ENCODE measurements at regions not wholly inside any gene's neighbourhood (a gene's known extent, or its start where the extent isn't known, plus 50 kb on each side); places are given as distances from the start of the nearest gene placed in this dataset.

- Histone ChIP-seq H3K27me3 (ENCODE audit: low read length) (no peaks in the 10 kb centered on the region), H3K36me3 (ENCODE audit: low read length) (no peaks in the 10 kb centered on the region), H2AFZ (ENCODE audit: low read depth, low read length, severe bottlenecking) (no peak overlapping the region), H3F3A (ENCODE audit: insufficient read depth) (0 out of 2 replicates have a peak, but pooled peaks cover 3% of the 10 kb centered on the region), H3K9me3 (ENCODE audit: insufficient read depth, low read length) (no peaks in the 10 kb centered on the region), H3K4me2 (ENCODE audit: low read depth, low read length, poor library complexity, severe bottlenecking) (no peak overlapping the region), H3K79me2 (ENCODE audit: insufficient read depth, low read length) (no peaks in the 10 kb centered on the region), H4K20me1 (ENCODE audit: low read depth, low read length) (no peaks in the 10 kb centered on the region), H3K27ac (ENCODE audit: low read depth, low read length) (no peak overlapping the region), H3K4me3 (ENCODE audit: insufficient read depth, low read length, poor library complexity, severe bottlenecking) (no peak overlapping the region), H3K9ac (ENCODE audit: low read length) (no peak overlapping the region), H3K9me2 (replicated peaks; ENCODE audit: insufficient read depth, low read length) (no peaks in the 10 kb centered on the region)
- TF ChIP-seq EZH2phosphoT487 (conservative IDR thresholded peaks at IDR 0.05; ENCODE audit: low read length) (no peak), CTCF (IDR thresholded peaks at IDR 0.05; ENCODE audit: insufficient read depth, low read length, poor library complexity, severe bottlenecking) (no peak)
Measured at GRCh38 chr6:154887051-154887450, 108.1 kb upstream of the TIAM2 start.

- Histone ChIP-seq H3K9ac (ENCODE audit: low read length) (no peak overlapping the region), H3K79me2 (ENCODE audit: insufficient read depth, low read length) (no peaks in the 10 kb centered on the region), H3K36me3 (ENCODE audit: low read length) (no peaks in the 10 kb centered on the region), H3K9me3 (ENCODE audit: insufficient read depth, low read length) (no peaks in the 10 kb centered on the region), H3F3A (ENCODE audit: insufficient read depth) (peaks cover 5% of the 10 kb centered on the region; the same call in 1 of the 2 replicates), H3K9me2 (replicated peaks; ENCODE audit: insufficient read depth, low read length) (no peaks in the 10 kb centered on the region), H4K20me1 (ENCODE audit: low read depth, low read length) (no peaks in the 10 kb centered on the region), H3K27me3 (ENCODE audit: low read length) (no peaks in the 10 kb centered on the region), H2AFZ (ENCODE audit: low read depth, low read length, severe bottlenecking) (no peak overlapping the region), H3K4me2 (ENCODE audit: low read depth, low read length, poor library complexity, severe bottlenecking) (no peak overlapping the region), H3K4me3 (ENCODE audit: insufficient read depth, low read length, poor library complexity, severe bottlenecking) (no peak overlapping the region), H3K27ac (ENCODE audit: low read depth, low read length) (no peak overlapping the region)
- TF ChIP-seq EZH2phosphoT487 (conservative IDR thresholded peaks at IDR 0.05; ENCODE audit: low read length) (no peak), CTCF (IDR thresholded peaks at IDR 0.05; ENCODE audit: insufficient read depth, low read length, poor library complexity, severe bottlenecking) (no peak)
Measured at GRCh38 chr6:154888421-154889295, 106.5 kb upstream of the TIAM2 start.

- Histone ChIP-seq H3K9ac (ENCODE audit: low read length) (no peak overlapping the region), H3K27ac (ENCODE audit: low read depth, low read length) (no peak overlapping the region), H3K79me2 (ENCODE audit: insufficient read depth, low read length) (no peaks in the 10 kb centered on the region), H3K9me3 (ENCODE audit: insufficient read depth, low read length) (no peaks in the 10 kb centered on the region), H3K36me3 (ENCODE audit: low read length) (no peaks in the 10 kb centered on the region), H2AFZ (ENCODE audit: low read depth, low read length, severe bottlenecking) (no peak overlapping the region), H3K4me2 (ENCODE audit: low read depth, low read length, poor library complexity, severe bottlenecking) (no peak overlapping the region), H3K9me2 (replicated peaks; ENCODE audit: insufficient read depth, low read length) (no peaks in the 10 kb centered on the region), H4K20me1 (ENCODE audit: low read depth, low read length) (no peaks in the 10 kb centered on the region), H3F3A (ENCODE audit: insufficient read depth) (peaks cover 5% of the 10 kb centered on the region; the same call in 1 of the 2 replicates), H3K27me3 (ENCODE audit: low read length) (no peaks in the 10 kb centered on the region), H3K4me3 (ENCODE audit: insufficient read depth, low read length, poor library complexity, severe bottlenecking) (no peak overlapping the region)
- TF ChIP-seq EZH2phosphoT487 (conservative IDR thresholded peaks at IDR 0.05; ENCODE audit: low read length) (no peak), CTCF (IDR thresholded peaks at IDR 0.05; ENCODE audit: insufficient read depth, low read length, poor library complexity, severe bottlenecking) (no peak)
Measured at GRCh38 chr6:154890874-154891273, 104.2 kb upstream of the TIAM2 start.
